Activated naive CD4-positive, alpha-beta T cell treated with anti-CD3 and anti-CD28 coated beads, Interleukin-2, amount 50 U/mL, for 72 hours (primary cell): ENCODE measurements at regions not wholly inside any gene's neighbourhood (a gene's known extent, or its start where the extent isn't known, plus 50 kb on each side); places are given as distances from the start of the nearest gene placed in this dataset.
"Not testable (repeated sequence)": the region's sequence is repeated elsewhere in the genome, so short reads cannot be mapped to it uniquely, and the experiment has no call there.

Source experiments
- ATAC-seq, 2 donors: fragments of 150-1000 bp; cut with Tn5 transposase; 2 replicates each; pipeline ENCODE4 v1.10.0; 2021; ENCODE audit warnings: mild to moderate bottlenecking in 2 of 2, moderate library complexity in 2 of 2
- DNase-seq, 2 donors: peaks; one replicate each; pipeline ENCODE4 v3.0.0; 2021 to 2022; ENCODE audit warnings: low spot score in 2 of 2
- H3K27ac Mint-ChIP-seq, 2 donors: one replicate each; pipeline ENCODE4 v1.8.0; 2022; ENCODE audit warnings: mild to moderate bottlenecking in 2 of 2, mixed read lengths in 2 of 2
- H3K36me3 Mint-ChIP-seq, 2 donors: one replicate each; pipeline ENCODE4 v1.8.0; 2022; ENCODE audit warnings: mixed read lengths in 2 of 2
- H3K9me3 Mint-ChIP-seq, 2 donors: one replicate each; pipeline ENCODE4 v1.8.0; 2022; ENCODE audit warnings: mixed read lengths in 2 of 2

DNA sequence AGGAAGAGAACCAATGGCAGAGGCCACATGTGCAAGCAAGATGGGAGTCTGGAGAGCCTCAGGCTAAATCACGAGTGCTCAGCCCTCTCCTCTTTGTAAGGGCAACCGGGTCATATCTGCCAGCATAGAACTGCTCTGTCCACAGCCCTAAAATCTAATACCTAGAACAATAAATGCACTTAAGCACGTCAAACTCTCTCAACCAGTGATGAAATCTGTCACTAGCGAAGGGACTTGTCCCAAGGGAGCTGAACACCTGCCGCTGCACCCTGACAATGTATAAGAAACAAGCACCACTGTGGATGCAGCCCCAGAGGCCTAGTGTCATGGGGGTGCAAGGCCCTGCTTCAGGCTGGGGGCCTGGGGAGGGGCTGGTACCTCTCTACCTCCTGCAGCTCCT, 82.5 kb downstream of the PRL start:
- Mint-ChIP-seq H3K27ac (no peak overlapping the region), H3K9me3 (no peaks in the 10 kb centered on the region), H3K36me3 (no peaks in the 10 kb centered on the region)
- ATAC-seq (no peak), DNase-seq (no peak)

DNA sequence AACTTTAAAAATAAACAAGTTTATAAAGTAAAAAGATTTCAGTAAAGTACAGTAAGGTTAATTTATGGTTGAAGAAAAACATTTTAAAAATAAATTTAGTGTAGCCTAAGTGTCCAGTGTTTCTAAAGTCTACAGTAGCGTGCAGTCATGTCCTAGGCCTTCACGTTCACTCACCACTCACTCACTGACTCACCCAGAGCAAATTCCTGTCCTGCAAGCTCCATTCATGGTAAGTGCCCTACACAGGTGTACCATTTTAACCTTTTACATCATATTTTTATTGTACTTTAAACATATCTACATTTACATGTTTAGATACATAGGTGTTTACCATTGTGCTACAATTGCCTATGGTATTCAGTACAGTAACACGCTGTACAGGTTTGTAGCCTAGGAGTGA, 81.4 kb downstream of the PRL start:
- not testable (repeated sequence) for H3K27ac Mint-ChIP-seq, H3K9me3 Mint-ChIP-seq, DNase-seq, ATAC-seq, H3K36me3 Mint-ChIP-seq

DNA sequence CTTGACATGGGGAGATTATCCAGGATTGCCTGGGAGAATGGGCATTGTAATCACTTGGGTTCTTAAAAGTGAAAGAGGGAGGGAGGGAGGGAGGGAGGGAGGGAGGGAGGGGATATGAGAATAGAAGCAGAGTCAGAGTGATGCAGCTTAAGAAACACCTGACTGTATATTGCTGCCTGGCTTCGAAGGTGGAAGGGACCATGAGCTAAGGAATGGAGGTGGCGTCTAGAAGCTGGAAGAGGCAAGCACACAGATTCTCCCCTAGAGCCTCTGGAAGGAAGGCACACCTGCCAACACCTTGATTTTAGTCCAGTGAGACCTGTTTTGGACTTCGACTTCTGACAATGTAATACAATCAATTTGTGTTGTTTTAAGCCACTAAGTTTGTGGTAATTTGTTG, 78.4 kb downstream of the PRL start:
- Mint-ChIP-seq H3K36me3 (no peaks in the 10 kb centered on the region), H3K27ac (no peak overlapping the region), H3K9me3 (no peaks in the 10 kb centered on the region)
- ATAC-seq, result no peak
- no peak for DNase-seq

DNA sequence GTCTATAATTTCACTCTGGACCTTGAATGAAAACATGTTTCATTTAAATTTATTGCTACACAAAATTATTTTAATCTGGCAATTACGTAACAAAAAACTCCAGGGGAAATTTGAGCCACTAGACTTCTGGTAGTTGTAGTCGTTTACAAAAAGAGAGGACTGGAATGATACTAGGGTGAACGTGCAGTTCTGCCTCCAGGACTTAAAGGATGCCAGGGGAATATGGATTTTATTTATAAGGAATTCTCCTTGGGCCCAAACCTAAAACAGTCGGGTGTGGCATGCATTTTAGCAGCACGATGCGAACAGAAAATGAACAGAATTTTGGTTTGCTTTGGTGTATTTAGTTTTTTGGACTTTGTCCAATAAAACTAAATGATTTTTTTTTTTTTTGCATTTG, 76.9 kb downstream of the PRL start:
- no peaks in the 10 kb centered on the region for H3K36me3 Mint-ChIP-seq
- H3K27ac Mint-ChIP-seq, result no peak overlapping the region
- DNase-seq, result no peak
- ATAC-seq, result no peak
- H3K9me3 Mint-ChIP-seq, result no peaks in the 10 kb centered on the region

DNA sequence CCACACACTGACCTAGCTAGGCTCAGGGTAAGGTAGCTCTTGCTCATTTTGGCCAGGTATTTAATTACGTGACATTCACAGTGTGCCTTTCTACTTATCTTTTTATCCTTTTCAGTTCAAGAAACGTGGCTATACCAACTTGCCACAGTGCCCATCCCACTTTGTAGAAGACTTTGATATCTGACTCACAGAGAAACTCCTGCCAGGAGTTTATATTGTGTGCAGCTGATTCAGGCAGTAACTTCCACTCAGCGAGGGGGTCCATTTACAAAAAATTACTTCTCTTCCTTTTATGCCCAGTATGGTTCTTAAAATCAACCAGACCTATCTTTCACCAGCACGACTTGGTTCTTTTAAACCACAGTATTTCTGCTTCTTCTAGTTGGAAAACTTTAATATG, 75.6 kb downstream of the PRL start:
- H3K27ac Mint-ChIP-seq, result peak overlapping the region in 1 of 2 donors; percentile 27
- ATAC-seq, result no peak
- DNase-seq, result no peak
- H3K36me3 Mint-ChIP-seq, result no peaks in the 10 kb centered on the region
- no peaks in the 10 kb centered on the region for H3K9me3 Mint-ChIP-seq

DNA sequence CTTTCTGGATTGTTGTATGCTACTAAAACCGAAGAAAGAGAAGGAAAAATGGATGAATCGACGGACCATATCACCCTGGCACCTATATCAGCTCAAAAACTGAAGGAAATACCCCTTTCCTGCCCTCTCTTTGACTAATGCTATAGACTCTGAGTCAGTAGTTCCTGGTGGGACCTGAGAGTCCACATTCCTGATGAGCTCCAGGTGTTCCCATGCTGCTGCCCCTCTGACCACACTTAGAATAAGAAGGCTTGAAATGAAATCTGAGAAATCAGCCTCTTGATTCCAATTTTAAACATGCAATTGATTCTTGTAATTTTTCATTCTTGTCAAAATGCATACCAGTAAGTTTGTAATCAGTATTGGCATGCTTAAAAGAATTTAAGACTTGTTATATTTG, 75.2 kb downstream of the PRL start:
- no peak overlapping the region for H3K27ac Mint-ChIP-seq
- DNase-seq (no peak), ATAC-seq (no peak)
- peaks cover 0 to 2% of the 10 kb centered on the region in 2 donors for H3K9me3 Mint-ChIP-seq
- H3K36me3 Mint-ChIP-seq, result no peaks in the 10 kb centered on the region

DNA sequence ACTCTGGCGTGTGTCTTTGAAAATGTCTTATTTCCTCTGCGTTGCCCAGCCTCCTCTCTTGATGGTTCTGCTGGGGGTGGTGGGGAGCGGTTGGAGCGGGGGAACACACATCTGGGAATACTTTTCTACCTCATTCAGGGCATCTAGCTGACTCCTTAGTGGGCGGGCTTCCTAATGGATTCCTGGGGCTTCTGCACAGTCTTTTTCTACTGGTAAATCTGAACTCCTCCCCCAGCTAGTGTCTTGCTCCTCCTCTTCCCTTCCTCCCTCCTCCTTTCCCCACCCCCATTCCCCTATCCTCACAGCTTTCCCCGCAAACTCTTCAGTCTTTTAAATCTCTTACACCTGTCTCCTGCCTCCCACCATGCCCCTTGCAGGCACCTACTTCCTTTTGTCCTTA, 74.4 kb downstream of the PRL start:
- Mint-ChIP-seq H3K36me3 (no peaks in the 10 kb centered on the region), H3K27ac (no peak overlapping the region), H3K9me3 (peaks cover 0 to 5% of the 10 kb centered on the region in 2 donors)
- ATAC-seq (no peak), DNase-seq (no peak)

DNA sequence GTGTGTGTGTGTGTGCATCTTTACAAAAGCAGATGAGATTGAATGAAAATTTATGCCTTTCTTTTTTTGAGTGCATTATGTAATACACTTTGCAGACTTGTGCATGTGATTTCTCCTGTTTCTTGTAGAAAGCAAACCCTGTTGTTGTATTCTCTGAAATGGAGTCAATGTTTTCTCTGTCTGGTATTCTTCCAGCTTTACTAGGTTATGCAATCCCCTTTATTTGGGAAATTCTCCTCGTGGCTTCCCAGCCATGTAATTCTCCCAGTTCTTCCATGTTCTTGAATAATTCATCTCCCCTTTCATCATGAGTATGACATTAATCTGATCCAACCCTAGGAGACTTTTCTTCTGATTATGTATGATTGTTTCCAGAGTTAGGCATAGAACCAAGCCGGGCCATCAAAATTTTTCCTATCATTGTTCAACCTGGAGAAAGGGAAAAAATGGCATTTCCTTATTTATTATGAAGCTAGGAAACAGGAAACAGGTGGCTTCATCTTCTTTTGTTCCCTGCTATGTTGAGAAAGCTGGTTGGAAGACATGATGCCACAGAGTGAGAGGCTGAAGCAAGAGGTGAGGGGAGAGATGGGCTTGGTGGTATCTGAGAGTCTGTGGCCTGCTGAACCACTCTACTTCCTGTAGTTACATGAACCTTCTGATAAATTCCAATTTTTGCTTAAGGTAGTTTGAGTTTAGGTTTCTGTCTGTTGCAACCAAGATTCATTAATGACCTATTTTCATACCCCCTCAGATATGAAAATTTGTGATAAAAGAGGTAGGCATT, 68.8 kb downstream of the PRL start:
- no peak for ATAC-seq
- Mint-ChIP-seq H3K27ac (no peak overlapping the region), H3K9me3 (peaks cover 3 to 5% of the 10 kb centered on the region in 2 donors)

DNA sequence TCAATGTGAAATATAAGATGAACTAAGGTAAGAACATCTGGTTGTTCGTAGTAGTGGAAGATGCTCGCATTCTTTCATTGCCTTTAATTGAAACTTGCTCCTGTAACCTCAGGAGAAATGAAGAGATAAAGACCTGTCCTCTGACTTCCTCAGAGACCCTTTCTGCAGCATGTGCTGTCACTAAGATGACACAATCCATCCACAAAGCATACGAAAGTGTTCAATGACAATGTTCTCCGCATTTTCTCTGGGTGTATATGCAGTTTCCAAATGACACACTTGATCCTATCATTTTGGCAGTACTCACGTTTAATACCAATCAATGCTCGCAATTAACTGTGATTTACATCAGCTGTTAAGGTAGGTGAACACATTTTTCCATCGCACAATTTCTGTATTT, 65.8 kb downstream of the PRL start:
- Mint-ChIP-seq H3K36me3 (no peaks in the 10 kb centered on the region), H3K27ac (no peak overlapping the region), H3K9me3 (peaks cover 9 to 15% of the 10 kb centered on the region in 2 donors)
- no peak for DNase-seq
- ATAC-seq, result no peak

More for the DNA sequence above, 68.8 kb downstream of the PRL start:
- no peaks in the 10 kb centered on the region for H3K36me3 Mint-ChIP-seq
- DNase-seq, result no peak

DNA sequence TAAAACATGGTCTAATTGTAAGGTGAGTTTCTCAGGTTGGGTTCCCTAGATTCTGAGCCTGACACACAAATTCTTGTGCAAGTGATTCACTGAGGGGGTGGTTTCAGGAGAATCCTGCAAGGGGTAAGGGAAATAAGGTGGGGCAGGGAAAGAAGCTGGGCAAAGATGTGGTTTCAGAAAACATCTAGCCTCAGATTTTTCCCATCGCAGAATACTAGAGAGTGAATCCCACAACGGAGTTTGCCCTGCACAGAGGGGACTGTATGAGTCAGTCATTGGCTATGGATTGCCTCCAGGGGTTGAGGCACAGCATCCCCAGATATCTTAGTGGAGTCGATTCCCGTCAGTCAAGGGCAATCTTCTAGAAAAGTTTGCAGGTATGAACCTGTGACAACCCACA, 65.2 kb downstream of the PRL start:
- ATAC-seq (no peak), DNase-seq (no peak)
- Mint-ChIP-seq H3K27ac (no peak overlapping the region), H3K36me3 (no peaks in the 10 kb centered on the region), H3K9me3 (peaks cover 12 to 17% of the 10 kb centered on the region in 2 donors)

DNA sequence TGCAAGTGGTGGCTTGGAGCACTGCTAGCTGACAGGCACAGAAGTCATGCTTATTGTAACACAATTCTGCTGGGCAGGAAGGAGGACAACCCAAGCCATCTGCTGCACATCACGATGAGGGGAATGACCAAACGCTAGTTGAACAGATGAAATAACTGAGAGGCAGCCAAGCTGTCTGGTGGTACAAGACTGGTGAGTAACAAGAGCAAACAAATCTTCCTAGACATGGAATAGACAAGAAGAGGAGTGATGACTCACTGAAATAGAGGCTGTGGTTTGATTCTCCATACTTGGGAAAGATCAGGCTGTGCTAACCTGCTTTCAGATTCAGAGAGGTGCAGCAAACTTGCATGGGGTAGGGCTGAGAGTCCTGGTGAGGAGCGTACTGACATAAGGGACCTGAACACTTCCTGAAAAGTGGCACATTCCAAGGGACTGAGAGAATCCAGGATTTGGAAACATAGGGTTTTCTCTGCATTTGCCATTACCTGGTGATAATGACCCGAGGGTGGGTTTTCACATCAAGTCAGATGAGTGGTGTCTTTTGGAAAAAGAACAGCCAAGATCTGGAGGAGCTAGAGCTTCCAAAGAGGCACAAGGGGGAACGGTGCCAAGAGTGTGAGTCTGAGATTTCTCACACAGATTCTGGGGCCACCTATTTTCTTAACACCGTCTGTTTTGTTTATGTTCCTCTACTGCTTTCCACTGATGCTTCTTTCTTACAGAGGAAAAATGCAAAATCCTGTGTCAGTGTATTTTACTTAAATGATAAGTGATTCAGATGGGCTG, 60.0 kb downstream of the PRL start:
- Mint-ChIP-seq H3K27ac (no peak overlapping the region), H3K36me3 (peaks cover 0 to 5% of the 10 kb centered on the region in 2 donors), H3K9me3 (peaks cover 20 to 28% of the 10 kb centered on the region in 2 donors)
- DNase-seq (no peak), ATAC-seq (no peak)
